OCI-LY7 (cell line): ENCODE measurements at regions not wholly inside any gene's neighbourhood (a gene's known extent, or its start where the extent isn't known, plus 50 kb on each side); places are given as distances from the start of the nearest gene placed in this dataset.

ENCODE experiments used
- CTCF ChIP-seq: fragments of 200-600 bp; sonication (generic); conservative IDR thresholded peaks from 2 replicates; pipeline ENCODE4 v1.5.1; 2014; ENCODE audit warnings: mild to moderate bottlenecking, antibody characterized with exemption, low read length, moderate library complexity, mixed read lengths
- EZH2phosphoT487 ChIP-seq: fragments of 200-600 bp; sonication (generic); IDR thresholded peaks from 2 replicates; pipeline ENCODE4 v1.6.1; 2018; ENCODE audit warnings: low read depth, borderline replicate concordance, mild to moderate bottlenecking, mixed run types, antibody characterized with exemption, low read length, moderate library complexity, mixed read lengths

GRCh38 chr2:37858400-37858711, 66.7 kb upstream of the RMDN2 start:
- TF ChIP-seq CTCF = no peak
- TF ChIP-seq EZH2phosphoT487 = no peak
